Mesothelial cell of epicardium (in vitro differentiated cells): ENCODE measurements at regions not wholly inside any gene's neighbourhood (a gene's known extent, or its start where the extent isn't known, plus 50 kb on each side); places are given as distances from the start of the nearest gene placed in this dataset.

Experiments used
- DNase-seq, 2 experiments: peaks; one replicate each; pipeline ENCODE4 v3.0.0; 2021; ENCODE audit warnings: low spot score in 2 of 2; ENCODE audit not compliant: unreplicated experiment in 2 of 2
- H3K27ac Mint-ChIP-seq: 2 replicates; pipeline ENCODE4 v1.8.0; 2021; ENCODE audit warnings: mixed read lengths
- H3K27me3 Mint-ChIP-seq: 2 replicates; pipeline ENCODE4 v1.8.0; 2021; ENCODE audit warnings: low read depth, mixed read lengths
- H3K36me3 Mint-ChIP-seq: 2 replicates; pipeline ENCODE4 v1.8.0; 2021; ENCODE audit warnings: mixed read lengths
- H3K4me1 Mint-ChIP-seq: 2 replicates; pipeline ENCODE4 v1.8.0; 2021; ENCODE audit warnings: mixed read lengths
- H3K4me3 Mint-ChIP-seq: 2 replicates; pipeline ENCODE4 v1.8.0; 2021; ENCODE audit warnings: mild to moderate bottlenecking, moderate library complexity, mixed read lengths
- H3K9me3 Mint-ChIP-seq: 2 replicates; pipeline ENCODE4 v1.8.0; 2021; ENCODE audit warnings: mixed read lengths
- TF ChIP-seq, protein P1 (sequence below): fragments of 200-600 bp; sonication (generic); IDR thresholded peaks from one replicate; pipeline ENCODE4 v1.5.0; 2021; ENCODE audit warnings: antibody characterized with exemption; ENCODE audit not compliant: unreplicated experiment

DNA sequence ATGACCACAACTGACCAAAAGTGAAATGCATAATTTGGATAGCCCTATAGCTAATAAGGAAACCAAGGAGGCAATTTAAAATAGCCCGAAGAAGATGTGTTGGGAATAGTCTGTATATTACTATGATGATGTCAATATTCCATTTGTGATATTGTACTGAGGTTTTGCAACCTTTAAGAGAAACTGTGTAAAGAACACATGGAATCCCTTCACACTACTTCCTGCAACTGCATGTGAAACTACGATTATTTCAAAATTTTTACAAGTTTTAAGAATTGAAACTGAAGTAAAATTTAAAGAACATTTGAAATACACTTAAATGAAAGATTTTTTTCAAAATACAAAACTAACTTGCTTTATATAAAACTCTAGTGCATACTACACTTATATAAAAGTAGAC, 504.3 kb upstream of the ID2 start:
- H3K4me3 Mint-ChIP-seq: no peak overlapping the region
- DNase-seq: no peak
- no peak overlapping the region for H3K27ac Mint-ChIP-seq
- no peaks in the 10 kb centered on the region for H3K27me3 Mint-ChIP-seq
- H3K4me1 Mint-ChIP-seq: peaks cover 3% of the 10 kb centered on the region
- H3K9me3 Mint-ChIP-seq: peaks cover 33% of the 10 kb centered on the region
- TF ChIP-seq, protein P1, sequence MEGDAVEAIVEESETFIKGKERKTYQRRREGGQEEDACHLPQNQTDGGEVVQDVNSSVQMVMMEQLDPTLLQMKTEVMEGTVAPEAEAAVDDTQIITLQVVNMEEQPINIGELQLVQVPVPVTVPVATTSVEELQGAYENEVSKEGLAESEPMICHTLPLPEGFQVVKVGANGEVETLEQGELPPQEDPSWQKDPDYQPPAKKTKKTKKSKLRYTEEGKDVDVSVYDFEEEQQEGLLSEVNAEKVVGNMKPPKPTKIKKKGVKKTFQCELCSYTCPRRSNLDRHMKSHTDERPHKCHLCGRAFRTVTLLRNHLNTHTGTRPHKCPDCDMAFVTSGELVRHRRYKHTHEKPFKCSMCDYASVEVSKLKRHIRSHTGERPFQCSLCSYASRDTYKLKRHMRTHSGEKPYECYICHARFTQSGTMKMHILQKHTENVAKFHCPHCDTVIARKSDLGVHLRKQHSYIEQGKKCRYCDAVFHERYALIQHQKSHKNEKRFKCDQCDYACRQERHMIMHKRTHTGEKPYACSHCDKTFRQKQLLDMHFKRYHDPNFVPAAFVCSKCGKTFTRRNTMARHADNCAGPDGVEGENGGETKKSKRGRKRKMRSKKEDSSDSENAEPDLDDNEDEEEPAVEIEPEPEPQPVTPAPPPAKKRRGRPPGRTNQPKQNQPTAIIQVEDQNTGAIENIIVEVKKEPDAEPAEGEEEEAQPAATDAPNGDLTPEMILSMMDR: no peak
- no peaks in the 10 kb centered on the region for H3K36me3 Mint-ChIP-seq

DNA sequence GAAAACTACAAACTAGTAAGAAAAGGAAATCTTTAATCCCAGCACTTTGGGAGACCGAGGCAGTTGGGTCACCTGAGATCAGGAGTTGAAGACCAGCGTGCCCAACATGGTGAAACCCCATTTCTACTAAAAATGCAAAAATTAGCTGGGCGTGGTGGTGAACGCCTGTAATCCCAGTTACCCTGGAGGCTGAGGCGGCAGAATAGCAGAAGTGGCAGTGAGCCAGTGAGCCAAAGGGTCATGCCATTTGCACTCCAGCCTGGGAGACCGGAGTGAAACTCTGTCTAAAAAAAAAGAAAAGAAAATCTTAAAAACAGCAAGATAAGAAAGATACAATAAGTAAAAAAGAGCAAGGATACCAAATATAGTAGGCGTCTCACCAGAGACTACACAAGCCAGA, 502.9 kb upstream of the ID2 start:
- TF ChIP-seq, protein P1: no peak
- no peak for DNase-seq
- H3K9me3 Mint-ChIP-seq: peaks cover 33% of the 10 kb centered on the region
- H3K4me1 Mint-ChIP-seq: peaks cover 3% of the 10 kb centered on the region
- peaks cover 1% of the 10 kb centered on the region for H3K36me3 Mint-ChIP-seq
- H3K4me3 Mint-ChIP-seq: no peak overlapping the region
- no peaks in the 10 kb centered on the region for H3K27me3 Mint-ChIP-seq
- no peak overlapping the region for H3K27ac Mint-ChIP-seq

DNA sequence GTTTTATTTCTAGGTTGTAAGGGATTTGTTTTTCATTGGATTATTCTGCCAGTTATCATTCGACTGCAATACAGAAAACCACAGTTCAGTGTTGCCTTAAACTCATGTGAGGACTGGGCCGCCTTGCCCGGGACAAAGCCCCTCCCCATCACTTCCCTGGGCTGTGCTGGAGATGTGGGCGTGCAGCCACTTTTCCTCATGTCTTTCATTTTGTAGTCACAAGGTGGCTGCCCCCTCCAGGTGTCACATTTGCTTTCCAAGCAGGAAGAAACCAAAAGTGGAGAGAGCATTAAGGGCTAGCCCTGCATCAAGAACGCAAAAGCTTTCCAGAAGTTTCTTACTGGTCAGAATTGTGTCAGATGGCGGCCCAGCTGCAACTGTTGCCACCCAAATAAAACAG, 492.5 kb upstream of the ID2 start:
- TF ChIP-seq, protein P1: no peak
- Mint-ChIP-seq H3K36me3 (peaks cover 6% of the 10 kb centered on the region), H3K4me3 (no peak overlapping the region), H3K4me1 (peaks cover 18% of the 10 kb centered on the region), H3K27me3 (no peaks in the 10 kb centered on the region), H3K9me3 (peaks cover 16% of the 10 kb centered on the region), H3K27ac (no peak overlapping the region)
- no peak for DNase-seq

DNA sequence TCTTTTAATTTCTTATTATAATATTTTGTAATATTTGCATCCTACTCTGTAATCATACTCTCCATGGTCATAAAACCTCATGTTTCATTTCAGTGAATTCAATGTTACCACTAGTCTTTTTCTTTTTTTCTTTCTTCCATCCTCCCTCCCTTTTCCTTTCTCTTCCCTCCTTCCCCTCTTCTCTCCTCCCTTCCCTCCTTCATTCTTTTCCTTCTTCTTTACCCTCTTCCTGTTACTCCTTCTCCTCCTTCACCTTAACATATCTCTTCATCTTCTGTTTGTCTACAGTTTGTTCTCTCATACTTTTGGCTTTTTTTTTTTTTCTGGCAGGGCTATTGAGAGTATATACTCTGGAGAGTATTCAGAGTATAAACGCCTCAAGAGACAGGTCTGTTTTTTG, 491.6 kb upstream of the ID2 start:
- peaks cover 5% of the 10 kb centered on the region for H3K36me3 Mint-ChIP-seq
- no peaks in the 10 kb centered on the region for H3K27me3 Mint-ChIP-seq
- peaks cover 18% of the 10 kb centered on the region for H3K4me1 Mint-ChIP-seq
- H3K9me3 Mint-ChIP-seq: peaks cover 10% of the 10 kb centered on the region
- TF ChIP-seq, protein P1: no peak
- H3K27ac Mint-ChIP-seq: no peak overlapping the region
- DNase-seq: no peak
- H3K4me3 Mint-ChIP-seq: no peak overlapping the region

DNA sequence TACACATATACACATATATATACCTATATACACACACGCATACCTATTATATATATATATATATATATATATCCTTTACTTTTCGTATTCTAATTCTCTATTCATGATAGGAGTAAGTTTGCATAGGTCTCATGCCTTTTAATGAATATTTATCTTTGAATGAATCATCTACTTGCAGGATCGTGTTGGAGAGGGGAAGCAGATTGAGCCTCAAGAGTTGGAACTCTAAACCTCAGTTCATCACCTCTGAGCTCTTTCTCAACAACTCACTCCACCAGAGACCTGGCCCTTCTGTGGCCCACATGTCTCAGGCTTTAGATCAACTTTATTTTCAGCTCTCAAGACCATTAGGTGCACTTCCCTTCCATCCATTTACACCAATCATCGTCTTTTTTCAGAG, 490.4 kb upstream of the ID2 start:
- Mint-ChIP-seq H3K4me1 (peaks cover 18% of the 10 kb centered on the region), H3K27me3 (no peaks in the 10 kb centered on the region), H3K9me3 (no peaks in the 10 kb centered on the region), H3K27ac (no peak overlapping the region), H3K4me3 (no peak overlapping the region), H3K36me3 (no peaks in the 10 kb centered on the region)
- TF ChIP-seq, protein P1: no peak
- DNase-seq: no peak

DNA sequence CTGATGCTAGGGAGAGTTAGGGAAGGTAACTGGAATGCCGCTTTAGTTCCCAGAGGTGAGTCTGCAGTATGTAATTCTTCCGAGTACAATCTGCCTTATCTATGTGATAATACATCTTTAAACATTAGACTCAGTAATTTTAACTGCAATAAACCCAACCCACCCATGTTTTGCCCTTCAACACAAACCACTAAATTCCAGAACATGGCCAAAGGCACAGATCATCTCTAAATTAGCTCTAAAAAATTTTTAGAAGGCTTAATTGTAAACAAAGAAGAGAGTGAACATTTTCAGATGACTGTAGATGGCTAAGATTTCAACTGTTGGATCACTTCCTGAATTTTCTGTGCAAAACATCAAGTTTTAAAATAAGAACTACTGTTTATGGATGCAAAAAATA, 488.7 kb upstream of the ID2 start:
- Mint-ChIP-seq H3K9me3 (no peaks in the 10 kb centered on the region), H3K27ac (no peak overlapping the region), H3K4me3 (no peak overlapping the region)

More for the DNA sequence above, 488.7 kb upstream of the ID2 start:
- TF ChIP-seq, protein P1: no peak
- H3K27me3 Mint-ChIP-seq: no peaks in the 10 kb centered on the region
- peaks cover 18% of the 10 kb centered on the region for H3K4me1 Mint-ChIP-seq
- H3K36me3 Mint-ChIP-seq: no peaks in the 10 kb centered on the region
- DNase-seq: no peak
